Uterus (tissue), 3 donors: ENCODE measurements at regions not wholly inside any gene's neighbourhood (a gene's known extent, or its start where the extent isn't known, plus 50 kb on each side); places are given as distances from the start of the nearest gene placed in this dataset.

ENCODE experiments used
- DNase-seq, 2 donors: peaks; one replicate each; pipeline ENCODE4 v3.0.0-alpha.2; 2019 to 2020
- H3K27ac ChIP-seq, 2 donors: fragments of 200-600 bp; sonication (generic); 1 replicate in 1 of 2; 2 replicates in 1 of 2; pipeline ENCODE4 v1.5.1; 2016 to 2018
- H3K27me3 ChIP-seq, 2 donors: fragments of 200-600 bp; sonication (generic); one replicate each; pipeline ENCODE4 v1.5.1; 2018 to 2019; ENCODE audit warnings: control low read depth in 1 of 2
- H3K36me3 ChIP-seq, 2 donors: fragments of 200-600 bp; sonication (generic); one replicate each; pipeline ENCODE4 v1.5.1; 2019; ENCODE audit warnings: control low read depth in 1 of 2
- H3K4me1 ChIP-seq, 2 donors: fragments of 200-600 bp; sonication (generic); one replicate each; pipeline ENCODE4 v1.5.1; 2018 to 2019; ENCODE audit warnings: control low read depth in 1 of 2
- H3K4me3 ChIP-seq, 2 donors: fragments of 200-600 bp; sonication (generic); 1 replicate in 1 of 2; 2 replicates in 1 of 2; pipeline ENCODE4 v1.5.1; 2018 to 2019; ENCODE audit warnings: mild to moderate bottlenecking in 1 of 2
- H3K9me3 ChIP-seq, 2 donors: fragments of 200-600 bp; sonication (generic); one replicate each; pipeline ENCODE4 v1.5.1; 2019; ENCODE audit warnings: control low read depth in 1 of 2
- POLR2A ChIP-seq, 2 donors: fragments of 450-650 bp; IDR thresholded peaks; one replicate each; pipeline ENCODE4 v1.6.1; 2016; ENCODE audit warnings: antibody characterized with exemption in 2 of 2, mild to moderate bottlenecking in 1 of 2, moderate library complexity in 1 of 2
- intact Hi-C: fragments of 100-400 bp; cut with DNase I; formaldehyde crosslinking; loops from one replicate; pipeline ENCODE4 v1.15.1; 2023; ENCODE audit warnings: low total_unique reads
- TF ChIP-seq, protein P1 (sequence below), 4 experiments: fragments of 200-600 bp in 2 of 4; fragments of 450-650 bp in 2 of 4; sonication (generic) in 2 of 4; IDR thresholded peaks; one replicate each; pipeline ENCODE4 v1.5.1; 2016 to 2019; ENCODE audit warnings: antibody characterized with exemption in 4 of 4, mild to moderate bottlenecking in 2 of 4, moderate library complexity in 1 of 4
- donor health status: DM: yes; HTN: yes; CAD: no.

- intact Hi-C loops = loop anchor here (10.0 kb wide), 1 partner anchor 80 kb away; no protein-coding TSS in a partner anchor
- no peaks in the 10 kb centered on the region for H3K27me3 ChIP-seq
- no peak for TF ChIP-seq POLR2A (IDR thresholded peaks at IDR 0.05)
- TF ChIP-seq, protein P1, sequence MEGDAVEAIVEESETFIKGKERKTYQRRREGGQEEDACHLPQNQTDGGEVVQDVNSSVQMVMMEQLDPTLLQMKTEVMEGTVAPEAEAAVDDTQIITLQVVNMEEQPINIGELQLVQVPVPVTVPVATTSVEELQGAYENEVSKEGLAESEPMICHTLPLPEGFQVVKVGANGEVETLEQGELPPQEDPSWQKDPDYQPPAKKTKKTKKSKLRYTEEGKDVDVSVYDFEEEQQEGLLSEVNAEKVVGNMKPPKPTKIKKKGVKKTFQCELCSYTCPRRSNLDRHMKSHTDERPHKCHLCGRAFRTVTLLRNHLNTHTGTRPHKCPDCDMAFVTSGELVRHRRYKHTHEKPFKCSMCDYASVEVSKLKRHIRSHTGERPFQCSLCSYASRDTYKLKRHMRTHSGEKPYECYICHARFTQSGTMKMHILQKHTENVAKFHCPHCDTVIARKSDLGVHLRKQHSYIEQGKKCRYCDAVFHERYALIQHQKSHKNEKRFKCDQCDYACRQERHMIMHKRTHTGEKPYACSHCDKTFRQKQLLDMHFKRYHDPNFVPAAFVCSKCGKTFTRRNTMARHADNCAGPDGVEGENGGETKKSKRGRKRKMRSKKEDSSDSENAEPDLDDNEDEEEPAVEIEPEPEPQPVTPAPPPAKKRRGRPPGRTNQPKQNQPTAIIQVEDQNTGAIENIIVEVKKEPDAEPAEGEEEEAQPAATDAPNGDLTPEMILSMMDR (IDR thresholded peaks at IDR 0.05) = no peak
- no peak overlapping the region for H3K4me3 ChIP-seq
- H3K36me3 ChIP-seq = no peaks in the 10 kb centered on the region
- H3K4me1 ChIP-seq = peaks cover 9% of the 10 kb centered on the region in 2 donors
- peak overlapping the region; percentile 5 to 56 for H3K27ac ChIP-seq
- no peaks in the 10 kb centered on the region for H3K9me3 ChIP-seq
- no peak for DNase-seq
These were observed 114.2 kb downstream of the DAD1 start for GRCh38 chr14:22474730-22475351.

DNA sequence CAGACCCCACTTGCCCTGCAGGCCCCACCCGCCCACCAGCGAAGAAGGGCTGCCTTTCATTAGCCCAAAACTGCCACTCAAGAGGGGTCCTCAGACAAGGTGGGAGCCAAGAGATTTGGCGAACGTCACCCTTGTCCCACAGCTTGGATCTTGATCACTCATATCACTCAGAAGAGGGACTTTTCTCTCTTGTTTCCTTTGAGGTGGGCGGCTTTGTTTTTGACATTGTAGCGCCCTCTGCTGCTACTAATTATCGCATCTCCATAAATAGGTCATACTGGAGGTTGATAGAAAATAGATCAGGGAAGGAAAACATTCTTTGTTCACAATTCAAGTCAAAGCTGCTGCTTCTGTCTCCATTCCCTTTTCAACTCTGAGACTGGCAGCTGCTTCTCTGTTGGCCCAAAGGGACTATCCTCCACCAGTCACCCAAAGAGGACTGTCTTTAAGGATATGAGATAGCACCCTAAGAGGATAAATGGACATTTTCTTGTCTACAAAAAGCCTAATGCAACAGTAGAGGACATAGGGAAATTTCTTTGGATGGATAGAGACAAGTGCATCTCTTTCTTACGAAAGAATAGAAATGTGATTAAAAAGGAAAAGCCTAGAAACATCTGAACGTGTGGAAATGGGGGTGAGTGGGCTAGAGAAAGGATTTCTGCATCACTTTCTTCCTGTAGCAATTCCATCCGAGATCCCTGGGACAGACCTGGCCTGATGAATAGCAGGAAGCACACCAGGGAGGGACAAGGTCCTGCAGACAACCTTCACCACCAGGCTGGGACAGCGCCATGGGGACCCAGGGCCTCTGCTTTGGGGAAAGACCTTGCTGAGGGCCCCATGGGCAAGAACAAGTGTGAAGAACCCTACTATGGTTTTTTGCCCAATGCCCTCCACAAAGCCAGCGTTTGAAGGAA, 115.8 kb downstream of the DAD1 start:
- Histone ChIP-seq H3K36me3 (no peaks in the 10 kb centered on the region), H3K9me3 (no peaks in the 10 kb centered on the region), H3K4me3 (no peak overlapping the region), H3K27me3 (no peaks in the 10 kb centered on the region), H3K27ac (no peak overlapping the region), H3K4me1 (peaks cover under 1 to 4% of the 10 kb centered on the region in 2 donors)
- TF ChIP-seq POLR2A (IDR thresholded peaks at IDR 0.05) = no peak
- TF ChIP-seq, protein P1 (IDR thresholded peaks at IDR 0.05) = peak; percentile 20 to 58 (median 28)
- intact Hi-C loops = loop anchor here (10.0 kb wide), 1 partner anchor 78 kb away; no protein-coding TSS in a partner anchor
- DNase-seq = peak in 1 of 2 donors; percentile 40

DNA sequence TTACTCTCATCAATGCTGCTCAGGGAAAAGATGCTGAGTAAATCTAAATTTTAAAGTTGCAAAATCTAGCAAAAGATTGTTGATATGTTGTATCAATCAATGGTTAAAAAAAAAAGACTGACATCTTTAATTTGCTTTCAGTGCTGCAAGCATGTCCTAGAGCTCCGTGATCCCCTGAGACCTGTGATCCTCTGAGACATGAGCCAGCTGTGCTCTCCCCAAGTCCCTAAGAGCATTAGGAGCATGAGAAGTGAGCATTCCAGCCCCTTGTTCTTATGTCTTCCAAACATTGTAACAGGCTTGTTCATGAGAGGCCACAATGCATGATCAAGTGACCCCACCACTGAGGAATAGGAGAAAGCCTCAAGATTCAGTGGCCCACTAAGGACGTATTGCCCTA, 116.6 kb downstream of the DAD1 start:
- Histone ChIP-seq H3K4me3 (no peak overlapping the region), H3K36me3 (no peaks in the 10 kb centered on the region), H3K9me3 (no peaks in the 10 kb centered on the region), H3K27me3 (no peaks in the 10 kb centered on the region), H3K27ac (no peak overlapping the region), H3K4me1 (peaks cover 0 to 4% of the 10 kb centered on the region in 2 donors)
- TF ChIP-seq POLR2A (IDR thresholded peaks at IDR 0.05) = no peak
- no peak for DNase-seq
- intact Hi-C loops = loop anchor here (10.0 kb wide), 1 partner anchor 78 kb away; no protein-coding TSS in a partner anchor

DNA sequence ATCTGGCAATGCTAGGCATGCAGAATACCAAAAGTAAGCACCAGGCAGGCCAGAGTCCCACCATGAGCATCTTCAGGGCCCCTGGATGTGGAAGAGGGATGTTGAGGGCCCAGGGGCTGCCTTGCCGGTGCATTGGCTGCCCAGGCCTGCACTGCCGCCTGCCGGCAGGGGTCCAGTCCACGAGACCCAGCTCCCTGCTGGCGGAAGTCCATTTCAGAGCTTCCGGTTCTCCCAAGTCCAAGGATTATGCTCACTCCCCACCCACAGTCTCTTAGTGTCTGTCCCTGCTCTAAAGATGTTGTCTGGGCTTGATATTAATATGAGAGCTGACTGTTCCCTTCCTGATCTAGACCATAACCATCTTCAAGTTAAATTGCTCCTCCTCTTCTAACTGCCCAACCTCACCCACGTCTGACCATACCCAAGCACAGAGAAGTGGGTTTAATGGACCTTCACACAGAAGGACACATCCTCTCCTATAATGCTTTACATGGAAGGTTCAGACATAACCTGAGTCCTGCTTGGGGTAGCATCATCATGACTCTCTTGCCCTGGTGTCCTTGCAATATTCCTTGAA, 117.4 kb downstream of the DAD1 start:
- DNase-seq = no peak
- Histone ChIP-seq H3K9me3 (no peaks in the 10 kb centered on the region), H3K27ac (no peak overlapping the region), H3K36me3 (no peaks in the 10 kb centered on the region), H3K4me1 (peaks cover 0 to 4% of the 10 kb centered on the region in 2 donors), H3K27me3 (no peaks in the 10 kb centered on the region), H3K4me3 (no peak overlapping the region)
- intact Hi-C loops = loop anchor here (10.0 kb wide), 1 partner anchor 77 kb away; no protein-coding TSS in a partner anchor
- TF ChIP-seq POLR2A (IDR thresholded peaks at IDR 0.05) = no peak
- TF ChIP-seq, protein P1 (IDR thresholded peaks at IDR 0.05) = peak in 1 of 4 experiments; percentile 38

DNA sequence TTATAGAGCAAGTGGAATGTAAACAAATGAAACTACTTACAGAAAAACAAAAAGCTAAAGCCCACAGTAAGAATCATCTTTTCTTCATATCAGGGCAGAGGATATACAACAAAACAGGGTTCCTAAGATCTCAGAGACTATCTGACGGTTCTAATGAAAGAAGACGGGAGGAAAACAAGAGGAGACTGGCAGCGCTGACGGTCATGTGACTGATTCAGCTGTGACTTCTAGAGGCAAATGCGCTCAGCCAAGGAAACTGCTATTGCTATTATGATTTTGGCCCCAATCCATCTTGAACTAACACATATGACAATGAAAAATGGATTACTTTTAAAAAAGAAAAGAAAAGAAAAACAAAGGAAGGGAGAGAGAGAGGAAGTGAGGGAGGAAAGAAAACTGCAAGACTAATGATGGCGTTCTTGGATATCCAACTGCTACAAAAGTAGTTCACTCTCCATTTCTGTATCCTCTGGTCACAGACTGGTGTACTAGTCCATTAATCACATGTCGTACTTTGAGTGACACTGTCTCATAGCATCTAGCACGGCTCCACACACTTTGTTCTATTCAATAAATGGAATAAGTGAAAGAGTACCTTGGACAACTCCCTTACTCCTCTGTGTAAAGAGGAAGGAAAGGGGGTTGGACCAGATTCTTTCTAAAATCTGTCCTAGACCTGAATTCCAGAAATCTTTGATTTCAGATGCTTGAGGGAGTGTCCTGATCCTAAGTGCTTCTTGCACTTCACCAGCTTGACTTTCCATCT, 119.3 kb downstream of the DAD1 start:
- H3K36me3 ChIP-seq = no peaks in the 10 kb centered on the region
- intact Hi-C loops = loop anchor here (10.0 kb wide), 1 partner anchor 75 kb away; no protein-coding TSS in a partner anchor
- H3K4me3 ChIP-seq = no peak overlapping the region
- no peak for DNase-seq
- H3K4me1 ChIP-seq = peaks cover 0 to 2% of the 10 kb centered on the region in 2 donors
- no peak for TF ChIP-seq POLR2A (IDR thresholded peaks at IDR 0.05)
- TF ChIP-seq, protein P1 (IDR thresholded peaks at IDR 0.05) = no peak
- H3K9me3 ChIP-seq = no peaks in the 10 kb centered on the region
- H3K27ac ChIP-seq = no peak overlapping the region
- H3K27me3 ChIP-seq = no peaks in the 10 kb centered on the region
